Right atrium auricular region (tissue), 2 donors: ENCODE measurements at regions not wholly inside any gene's neighbourhood (a gene's known extent, or its start where the extent isn't known, plus 50 kb on each side); places are given as distances from the start of the nearest gene placed in this dataset.
"Not testable (repeated sequence)": the region's sequence is repeated elsewhere in the genome, so short reads cannot be mapped to it uniquely, and the experiment has no call there.

ENCODE experiments used
- DNase-seq: peaks from one replicate; pipeline ENCODE4 v3.0.0-alpha.2; 2019; ENCODE audit warnings: low spot score
- H3K27ac ChIP-seq, 2 donors: fragments of 200-600 bp; sonication (generic); 1 replicate in 1 of 2; 2 replicates in 1 of 2; pipeline ENCODE4 v1.5.1; 2016 to 2019
- H3K27me3 ChIP-seq, 2 donors: fragments of 200-600 bp; sonication (generic); one replicate each; pipeline versions ENCODE4 v1.5.1 to v1.6.0; 2017 to 2019
- H3K36me3 ChIP-seq: fragments of 200-600 bp; sonication (generic); one replicate; pipeline ENCODE4 v1.5.1; 2016
- H3K4me1 ChIP-seq, 2 donors: fragments of 200-600 bp; sonication (generic); one replicate each; pipeline versions ENCODE4 v1.5.1 to v1.6.0; 2017 to 2019
- H3K4me3 ChIP-seq, 2 donors: fragments of 200-600 bp; sonication (generic); 1 replicate in 1 of 2; 2 replicates in 1 of 2; pipeline ENCODE4 v1.5.1; 2017 to 2019; ENCODE audit warnings: mild to moderate bottlenecking in 1 of 2, moderate library complexity in 1 of 2
- H3K9me3 ChIP-seq, 2 donors: fragments of 200-600 bp; sonication (generic); one replicate each; pipeline ENCODE4 v1.5.1; 2019
- TF ChIP-seq, protein P1 (sequence below), 2 donors: fragments of 200-600 bp; sonication (generic); IDR thresholded peaks; one replicate each; pipeline ENCODE4 v1.5.1; 2019; ENCODE audit warnings: antibody characterized with exemption in 2 of 2

DNA sequence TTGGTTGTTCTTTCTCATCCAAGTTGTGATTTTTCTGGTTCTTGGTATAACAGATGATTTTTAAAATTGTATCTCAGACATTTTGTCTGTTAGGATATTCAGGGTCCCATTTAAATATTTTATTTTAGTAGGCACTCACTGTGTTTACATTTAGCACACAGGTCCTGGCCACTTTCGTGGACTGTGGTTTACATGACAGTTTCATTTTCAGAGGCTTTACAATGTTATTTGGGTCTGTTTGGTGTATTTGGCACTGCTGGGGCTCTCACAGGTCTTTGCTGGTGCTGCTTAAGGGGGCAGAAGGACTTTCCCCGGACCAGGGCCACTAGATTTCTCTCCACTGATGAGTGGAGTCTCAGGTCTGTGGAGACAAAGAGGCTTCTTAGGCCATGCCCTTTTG lies 75.5 kb upstream of the TGM3 start:
- H3K4me3 ChIP-seq = no peak overlapping the region
- no peaks in the 10 kb centered on the region for H3K9me3 ChIP-seq
- no peaks in the 10 kb centered on the region for H3K36me3 ChIP-seq
- DNase-seq = no peak
- no peak overlapping the region for H3K27ac ChIP-seq
- no peaks in the 10 kb centered on the region for H3K4me1 ChIP-seq
- TF ChIP-seq, protein P1, sequence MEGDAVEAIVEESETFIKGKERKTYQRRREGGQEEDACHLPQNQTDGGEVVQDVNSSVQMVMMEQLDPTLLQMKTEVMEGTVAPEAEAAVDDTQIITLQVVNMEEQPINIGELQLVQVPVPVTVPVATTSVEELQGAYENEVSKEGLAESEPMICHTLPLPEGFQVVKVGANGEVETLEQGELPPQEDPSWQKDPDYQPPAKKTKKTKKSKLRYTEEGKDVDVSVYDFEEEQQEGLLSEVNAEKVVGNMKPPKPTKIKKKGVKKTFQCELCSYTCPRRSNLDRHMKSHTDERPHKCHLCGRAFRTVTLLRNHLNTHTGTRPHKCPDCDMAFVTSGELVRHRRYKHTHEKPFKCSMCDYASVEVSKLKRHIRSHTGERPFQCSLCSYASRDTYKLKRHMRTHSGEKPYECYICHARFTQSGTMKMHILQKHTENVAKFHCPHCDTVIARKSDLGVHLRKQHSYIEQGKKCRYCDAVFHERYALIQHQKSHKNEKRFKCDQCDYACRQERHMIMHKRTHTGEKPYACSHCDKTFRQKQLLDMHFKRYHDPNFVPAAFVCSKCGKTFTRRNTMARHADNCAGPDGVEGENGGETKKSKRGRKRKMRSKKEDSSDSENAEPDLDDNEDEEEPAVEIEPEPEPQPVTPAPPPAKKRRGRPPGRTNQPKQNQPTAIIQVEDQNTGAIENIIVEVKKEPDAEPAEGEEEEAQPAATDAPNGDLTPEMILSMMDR (IDR thresholded peaks at IDR 0.05) = no peak
- H3K27me3 ChIP-seq = no peaks in the 10 kb centered on the region

DNA sequence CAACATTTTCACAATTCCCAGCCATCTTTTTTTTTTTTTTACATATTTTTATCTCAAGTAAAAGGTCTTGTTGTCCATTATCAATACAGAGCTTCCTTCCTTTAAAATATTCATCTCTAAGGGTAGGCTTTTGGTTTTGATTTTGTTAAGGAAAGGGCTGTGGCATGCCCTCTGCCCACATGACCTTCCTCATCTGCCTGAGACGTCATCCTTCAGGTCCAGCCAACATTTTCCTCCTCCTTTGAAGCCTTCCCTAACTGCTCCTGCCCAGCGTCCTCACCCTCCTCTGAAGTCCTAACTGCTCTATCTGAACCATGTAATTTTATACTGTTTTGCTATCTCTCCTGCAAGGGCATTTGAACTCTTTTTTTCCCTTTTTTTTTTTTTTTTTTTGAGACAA lies 73.9 kb upstream of the TGM3 start:
- no peaks in the 10 kb centered on the region for H3K9me3 ChIP-seq
- no peaks in the 10 kb centered on the region for H3K27me3 ChIP-seq
- H3K4me1 ChIP-seq = no peaks in the 10 kb centered on the region
- H3K27ac ChIP-seq = no peak overlapping the region
- H3K36me3 ChIP-seq = no peaks in the 10 kb centered on the region
- no peak for DNase-seq
- TF ChIP-seq, protein P1 (IDR thresholded peaks at IDR 0.05) = no peak
- no peak overlapping the region for H3K4me3 ChIP-seq

DNA sequence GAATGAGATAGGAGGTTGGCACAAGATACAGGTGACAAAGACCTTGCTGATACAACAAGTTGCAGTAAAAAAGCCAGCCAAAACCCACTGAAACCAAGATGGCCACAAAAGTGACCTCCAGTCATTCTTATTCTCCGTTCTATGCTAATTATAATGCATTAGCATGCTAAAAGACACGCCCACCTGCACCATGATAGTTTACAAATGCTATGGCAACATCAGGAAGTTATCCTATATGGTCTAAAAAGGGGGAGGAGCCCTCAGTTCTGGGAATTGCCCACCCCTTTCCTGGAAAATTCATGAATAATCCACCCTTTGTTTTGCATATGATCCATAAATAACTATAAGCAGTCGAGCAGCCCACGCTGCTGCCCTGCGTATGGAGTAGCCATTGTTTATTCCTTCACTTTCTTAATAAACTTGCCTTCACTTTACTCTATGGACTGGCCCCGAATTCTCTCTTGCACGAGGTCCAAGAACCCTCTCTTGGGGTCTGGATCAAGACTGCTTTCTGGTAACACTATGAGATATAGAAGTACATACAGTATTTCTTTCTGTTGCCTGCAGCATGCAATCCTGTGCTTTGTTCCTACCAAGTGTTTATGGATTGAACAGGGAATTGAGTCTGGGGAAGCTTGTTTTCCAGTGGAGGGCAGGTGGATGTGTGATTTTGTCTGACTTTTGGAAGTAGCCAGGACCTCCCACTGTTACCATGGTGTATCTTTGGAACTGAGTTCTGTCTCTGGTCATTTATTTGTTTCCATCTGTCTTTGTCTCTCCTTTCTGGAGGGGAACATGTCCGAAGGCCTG lies 72.0 kb upstream of the TGM3 start:
- no peaks in the 10 kb centered on the region for H3K4me1 ChIP-seq
- TF ChIP-seq, protein P1 (IDR thresholded peaks at IDR 0.05) = no peak
- H3K36me3 ChIP-seq = no peaks in the 10 kb centered on the region
- no peak for DNase-seq
- no peaks in the 10 kb centered on the region for H3K9me3 ChIP-seq
- no peaks in the 10 kb centered on the region for H3K27me3 ChIP-seq
- no peak overlapping the region for H3K4me3 ChIP-seq
- no peak overlapping the region for H3K27ac ChIP-seq

DNA sequence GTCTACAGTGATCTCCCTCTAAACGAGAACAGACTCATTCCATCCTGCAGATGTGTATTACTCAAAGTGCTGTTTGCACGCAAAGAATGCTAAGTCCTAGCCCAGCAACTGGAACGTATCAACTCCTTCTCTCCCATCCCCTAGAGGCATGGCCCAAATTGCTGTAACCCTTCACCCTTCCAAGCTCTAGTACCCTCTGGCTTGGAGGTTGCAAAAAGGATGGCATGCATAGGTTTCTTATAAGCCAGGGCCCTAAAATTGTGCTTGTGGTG lies 71.5 kb upstream of the TGM3 start:
- Histone ChIP-seq H3K4me1 (no peaks in the 10 kb centered on the region), H3K4me3 (no peak overlapping the region), H3K27ac (no peak overlapping the region), H3K27me3 (no peaks in the 10 kb centered on the region), H3K9me3 (no peaks in the 10 kb centered on the region), H3K36me3 (no peaks in the 10 kb centered on the region)
- TF ChIP-seq, protein P1 (IDR thresholded peaks at IDR 0.05) = no peak
- no peak for DNase-seq

DNA sequence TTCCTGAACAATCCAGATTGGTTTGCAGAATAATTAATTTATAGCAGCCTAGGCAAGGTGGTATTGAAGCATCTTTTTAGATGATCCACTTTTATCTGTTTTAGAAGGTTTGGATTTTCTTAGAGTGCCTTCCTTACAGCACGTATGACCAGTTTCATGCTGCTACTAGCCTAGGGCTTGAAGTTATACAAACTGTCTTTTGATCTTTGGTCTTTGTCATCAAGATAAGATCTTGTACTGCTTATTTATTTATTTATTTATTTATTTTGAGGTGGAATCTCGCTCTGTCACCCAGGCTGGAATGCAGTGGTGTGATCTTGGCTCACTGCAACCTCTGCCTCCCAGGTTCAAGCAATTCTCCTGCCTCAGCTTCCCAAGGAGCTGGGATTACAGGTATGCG lies 68.5 kb upstream of the TGM3 start:
- not testable (repeated sequence) for H3K27ac ChIP-seq, H3K36me3 ChIP-seq, H3K27me3 ChIP-seq, DNase-seq, H3K9me3 ChIP-seq, H3K4me3 ChIP-seq, H3K4me1 ChIP-seq

DNA sequence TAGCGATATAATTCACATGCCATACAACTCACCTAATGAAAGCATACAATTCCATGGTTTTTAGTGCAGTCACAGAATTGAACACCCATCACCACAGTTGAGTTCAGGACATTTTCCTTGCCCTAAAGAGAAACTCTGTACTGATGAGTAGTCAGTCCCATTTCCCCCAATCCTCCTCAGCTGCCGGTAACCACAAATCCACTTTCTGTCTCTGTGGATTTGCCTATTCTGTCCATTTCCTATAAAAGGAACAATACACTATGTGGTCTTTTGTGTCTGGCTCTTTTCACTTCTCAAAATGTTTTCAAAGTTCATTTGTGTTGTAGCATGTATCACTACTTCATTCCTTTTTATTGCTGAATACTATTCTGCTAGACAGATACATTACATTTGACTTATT lies 67.9 kb upstream of the TGM3 start:
- Histone ChIP-seq H3K27me3 (no peaks in the 10 kb centered on the region), H3K4me3 (no peak overlapping the region), H3K9me3 (no peaks in the 10 kb centered on the region), H3K27ac (no peak overlapping the region), H3K4me1 (no peaks in the 10 kb centered on the region), H3K36me3 (no peaks in the 10 kb centered on the region)
- DNase-seq = no peak
- TF ChIP-seq, protein P1 (IDR thresholded peaks at IDR 0.05) = no peak
